Mesothelial cell of epicardium (in vitro differentiated cells): ENCODE measurements at regions not wholly inside any gene's neighbourhood (a gene's known extent, or its start where the extent isn't known, plus 50 kb on each side); places are given as distances from the start of the nearest gene placed in this dataset.

Source experiments
- DNase-seq, 2 experiments: peaks; one replicate each; pipeline ENCODE4 v3.0.0; 2021; ENCODE audit warnings: low spot score in 2 of 2; ENCODE audit not compliant: unreplicated experiment in 2 of 2
- H3K27ac Mint-ChIP-seq: 2 replicates; pipeline ENCODE4 v1.8.0; 2021; ENCODE audit warnings: mixed read lengths
- H3K27me3 Mint-ChIP-seq: 2 replicates; pipeline ENCODE4 v1.8.0; 2021; ENCODE audit warnings: low read depth, mixed read lengths
- H3K36me3 Mint-ChIP-seq: 2 replicates; pipeline ENCODE4 v1.8.0; 2021; ENCODE audit warnings: mixed read lengths
- H3K4me1 Mint-ChIP-seq: 2 replicates; pipeline ENCODE4 v1.8.0; 2021; ENCODE audit warnings: mixed read lengths
- H3K4me3 Mint-ChIP-seq: 2 replicates; pipeline ENCODE4 v1.8.0; 2021; ENCODE audit warnings: mild to moderate bottlenecking, moderate library complexity, mixed read lengths
- H3K9me3 Mint-ChIP-seq: 2 replicates; pipeline ENCODE4 v1.8.0; 2021; ENCODE audit warnings: mixed read lengths
- CTCF ChIP-seq: fragments of 200-600 bp; sonication (generic); IDR thresholded peaks from one replicate; pipeline ENCODE4 v1.5.0; 2021; ENCODE audit warnings: antibody characterized with exemption; ENCODE audit not compliant: unreplicated experiment

DNA sequence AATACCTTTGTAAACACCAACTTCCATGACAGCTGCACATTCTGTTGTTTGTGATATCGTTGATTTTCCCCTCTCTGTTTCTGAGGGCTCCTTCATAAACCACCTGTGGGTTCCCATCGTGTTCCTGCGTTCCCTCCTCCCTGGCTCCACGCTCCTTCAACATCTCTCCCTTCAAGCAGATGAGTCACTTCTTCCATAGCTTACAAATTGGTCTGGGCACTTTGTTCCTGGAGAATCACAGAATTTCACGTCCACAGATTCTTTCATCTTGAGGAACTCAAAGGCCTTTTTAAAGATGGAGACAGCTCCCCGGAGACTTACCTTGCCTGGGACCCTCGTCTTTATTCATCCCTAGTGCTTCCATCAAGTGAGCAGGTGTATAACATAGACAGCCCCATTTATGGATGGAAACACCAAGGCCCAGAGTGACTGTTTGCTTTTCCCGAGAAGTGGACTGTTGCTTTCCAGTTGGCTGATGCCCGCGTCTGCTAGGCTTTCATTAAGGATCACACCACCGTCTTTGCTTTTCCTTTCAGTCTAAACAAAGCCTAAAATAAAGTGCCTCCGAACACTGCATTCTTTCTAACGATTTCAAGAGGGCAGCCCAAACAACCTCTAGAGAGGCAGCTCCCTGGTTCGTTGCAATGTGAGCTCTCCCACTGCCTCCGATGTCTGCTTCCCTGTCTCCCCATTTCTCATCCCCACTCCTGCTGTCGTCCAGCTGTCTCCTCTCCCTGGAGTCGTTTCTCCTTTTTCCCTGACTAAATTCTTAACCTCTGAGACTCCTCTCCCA lies 146.3 kb upstream of the STX18 start:
- Mint-ChIP-seq H3K9me3 (peaks cover 4% of the 10 kb centered on the region), H3K4me1 (peaks cover 11% of the 10 kb centered on the region), H3K27me3 (no peaks in the 10 kb centered on the region), H3K27ac (no peak overlapping the region), H3K4me3 (no peak overlapping the region), H3K36me3 (peaks cover 16% of the 10 kb centered on the region)
- no peak for DNase-seq
- no peak for TF ChIP-seq CTCF

DNA sequence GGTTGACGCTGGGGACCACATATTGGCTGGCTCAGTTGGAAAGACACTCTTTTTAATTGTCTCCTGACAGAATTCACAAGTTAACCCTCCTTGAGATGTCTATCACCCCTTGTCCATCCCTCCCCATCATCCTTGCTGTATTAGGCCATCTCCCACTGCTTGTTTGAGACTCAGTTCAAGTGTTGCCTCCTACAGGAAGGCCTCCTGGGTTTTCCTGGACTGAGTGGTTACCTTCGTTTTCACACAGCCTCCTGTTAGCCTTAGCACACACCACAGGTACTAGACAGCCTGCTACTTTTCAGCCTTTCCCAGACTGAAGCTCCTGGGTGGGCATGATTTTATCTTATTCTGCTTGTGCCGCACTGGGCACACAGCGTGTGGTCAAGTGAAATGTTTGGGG lies 145.3 kb upstream of the STX18 start:
- peaks cover 11% of the 10 kb centered on the region for H3K4me1 Mint-ChIP-seq
- H3K27ac Mint-ChIP-seq: no peak overlapping the region
- no peaks in the 10 kb centered on the region for H3K27me3 Mint-ChIP-seq
- no peak overlapping the region for H3K4me3 Mint-ChIP-seq
- peaks cover 4% of the 10 kb centered on the region for H3K9me3 Mint-ChIP-seq
- no peak for DNase-seq
- peaks cover 16% of the 10 kb centered on the region for H3K36me3 Mint-ChIP-seq
- TF ChIP-seq CTCF: no peak

- no peaks in the 10 kb centered on the region for H3K27me3 Mint-ChIP-seq
- DNase-seq: no peak
- peaks cover 12% of the 10 kb centered on the region for H3K36me3 Mint-ChIP-seq
- no peak overlapping the region for H3K4me3 Mint-ChIP-seq
- no peak for TF ChIP-seq CTCF
- H3K4me1 Mint-ChIP-seq: peaks cover 11% of the 10 kb centered on the region
- peak overlapping the region; percentile 33 for H3K27ac Mint-ChIP-seq
- H3K9me3 Mint-ChIP-seq: peaks cover 4% of the 10 kb centered on the region
Observed at GRCh38 chr4:4685810-4686795, 144.3 kb upstream of the STX18 start.

DNA sequence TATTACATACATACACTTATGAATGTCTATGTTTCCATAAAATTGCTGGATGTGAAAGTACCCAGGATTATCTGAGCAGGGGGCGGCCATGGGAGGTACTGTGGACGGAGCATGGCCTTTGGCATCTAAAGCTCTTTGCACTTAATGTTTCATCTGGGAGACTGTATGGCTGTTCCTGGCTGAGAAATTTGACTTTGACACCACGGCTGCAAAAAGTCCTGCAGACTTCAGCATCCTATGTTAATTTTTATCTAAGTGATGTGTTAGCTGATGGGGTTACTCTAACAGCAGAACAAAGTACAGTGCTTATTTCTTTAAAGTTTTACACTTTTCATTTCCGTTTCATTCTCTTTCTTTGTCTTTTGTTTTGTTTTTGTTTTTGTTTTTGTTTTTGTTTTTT lies 139.8 kb upstream of the STX18 start:
- no peaks in the 10 kb centered on the region for H3K27me3 Mint-ChIP-seq
- peaks cover 28% of the 10 kb centered on the region for H3K4me1 Mint-ChIP-seq
- no peak for DNase-seq
- no peaks in the 10 kb centered on the region for H3K9me3 Mint-ChIP-seq
- TF ChIP-seq CTCF: no peak
- no peak overlapping the region for H3K27ac Mint-ChIP-seq
- no peak overlapping the region for H3K4me3 Mint-ChIP-seq
- H3K36me3 Mint-ChIP-seq: no peaks in the 10 kb centered on the region

DNA sequence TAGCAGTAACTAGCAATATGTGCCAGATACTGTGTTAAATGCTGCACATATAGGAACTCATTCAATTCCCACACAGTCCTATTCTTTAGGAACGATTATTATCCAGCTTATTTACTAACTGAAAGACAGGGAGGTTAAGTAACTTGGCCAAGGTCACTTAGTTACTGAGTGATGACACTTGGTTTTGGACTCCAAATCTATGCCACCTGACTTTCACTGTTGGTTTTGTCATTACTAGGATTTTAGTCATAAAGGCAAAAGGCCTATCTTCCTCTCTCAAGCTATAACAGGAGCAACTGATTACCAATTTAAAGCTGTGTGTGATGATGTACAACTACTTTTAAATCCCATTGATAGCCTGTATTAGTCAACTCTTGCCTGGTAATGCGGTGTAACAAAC lies 138.9 kb upstream of the STX18 start:
- peaks cover 36% of the 10 kb centered on the region for H3K4me1 Mint-ChIP-seq
- no peaks in the 10 kb centered on the region for H3K9me3 Mint-ChIP-seq
- no peaks in the 10 kb centered on the region for H3K27me3 Mint-ChIP-seq
- no peak overlapping the region for H3K4me3 Mint-ChIP-seq
- H3K36me3 Mint-ChIP-seq: no peaks in the 10 kb centered on the region
- no peak for TF ChIP-seq CTCF
- no peak for DNase-seq
- no peak overlapping the region for H3K27ac Mint-ChIP-seq
